IPS-15b (cell line): ENCODE measurements at regions not wholly inside any gene's neighbourhood (a gene's known extent, or its start where the extent isn't known, plus 50 kb on each side); places are given as distances from the start of the nearest gene placed in this dataset.

ENCODE experiments used
- H3K27me3 ChIP-seq: one replicate; pipeline ENCODE4 v1.6.1; 2013; ENCODE audit warnings: low read length; ENCODE audit not compliant: control insufficient read depth, insufficient read depth
- H3K36me3 ChIP-seq: one replicate; pipeline ENCODE4 v1.6.1; 2013; ENCODE audit warnings: low read length; ENCODE audit not compliant: control insufficient read depth, insufficient read depth
- H3K4me1 ChIP-seq: one replicate; pipeline ENCODE4 v1.6.1; 2013; ENCODE audit warnings: mild to moderate bottlenecking, low read length; ENCODE audit not compliant: control insufficient read depth, insufficient read depth
- H3K4me3 ChIP-seq: one replicate; pipeline ENCODE4 v1.5.1; 2013; ENCODE audit warnings: low read depth, low read length
- H3K9ac ChIP-seq: one replicate; pipeline ENCODE4 v1.6.1; 2013; ENCODE audit warnings: low read depth, mild to moderate bottlenecking, low read length
- H3K9me3 ChIP-seq: one replicate; pipeline ENCODE4 v1.6.1; 2013; ENCODE audit warnings: mild to moderate bottlenecking, low read length; ENCODE audit not compliant: control insufficient read depth, insufficient read depth

DNA sequence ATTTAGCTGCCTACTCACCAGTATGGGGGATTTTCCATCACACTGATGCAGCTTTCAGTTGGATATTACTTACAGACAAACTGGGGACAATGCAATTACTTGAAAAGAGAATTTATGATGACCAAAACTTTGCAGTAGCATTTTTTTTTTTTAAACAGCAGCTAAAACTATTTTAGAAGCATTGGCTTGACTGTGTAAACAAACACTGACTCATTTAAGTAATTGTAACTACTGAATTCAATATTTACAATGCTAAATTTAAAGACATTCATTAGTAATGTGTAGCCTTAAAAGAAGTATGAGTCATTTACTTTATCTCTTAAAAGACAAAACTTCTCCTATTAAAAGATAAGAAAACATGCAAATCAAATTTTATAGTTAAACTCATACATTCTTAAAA lies 295.9 kb upstream of the FERMT1 start:
- Histone ChIP-seq H3K36me3 (no peaks in the 10 kb centered on the region), H3K9ac (no peak overlapping the region), H3K4me3 (no peak overlapping the region), H3K27me3 (no peaks in the 10 kb centered on the region), H3K4me1 (no peaks in the 10 kb centered on the region), H3K9me3 (no peaks in the 10 kb centered on the region)

DNA sequence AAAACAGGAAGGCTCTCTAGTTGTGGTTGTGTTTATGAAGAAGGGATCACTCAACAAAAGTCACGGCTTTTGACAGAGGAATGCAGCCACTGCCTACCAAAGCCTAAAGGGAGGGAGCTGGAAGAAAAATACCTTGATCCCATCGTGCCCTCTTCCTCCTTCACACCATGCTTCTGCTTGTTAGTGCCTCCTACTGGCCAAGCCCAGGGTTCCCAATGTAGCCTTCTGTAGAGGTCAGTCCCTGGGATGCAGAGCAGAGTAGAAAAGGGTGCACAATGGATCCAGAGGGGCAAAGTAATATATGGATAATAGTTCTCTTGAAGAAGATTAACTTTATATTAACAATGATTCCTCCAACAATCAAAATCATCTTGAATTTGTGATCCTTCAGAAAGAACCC lies 293.5 kb upstream of the FERMT1 start:
- no peak overlapping the region for H3K4me3 ChIP-seq
- no peaks in the 10 kb centered on the region for H3K4me1 ChIP-seq
- no peaks in the 10 kb centered on the region for H3K27me3 ChIP-seq
- H3K9ac ChIP-seq = no peak overlapping the region
- no peaks in the 10 kb centered on the region for H3K36me3 ChIP-seq
- H3K9me3 ChIP-seq = no peaks in the 10 kb centered on the region

DNA sequence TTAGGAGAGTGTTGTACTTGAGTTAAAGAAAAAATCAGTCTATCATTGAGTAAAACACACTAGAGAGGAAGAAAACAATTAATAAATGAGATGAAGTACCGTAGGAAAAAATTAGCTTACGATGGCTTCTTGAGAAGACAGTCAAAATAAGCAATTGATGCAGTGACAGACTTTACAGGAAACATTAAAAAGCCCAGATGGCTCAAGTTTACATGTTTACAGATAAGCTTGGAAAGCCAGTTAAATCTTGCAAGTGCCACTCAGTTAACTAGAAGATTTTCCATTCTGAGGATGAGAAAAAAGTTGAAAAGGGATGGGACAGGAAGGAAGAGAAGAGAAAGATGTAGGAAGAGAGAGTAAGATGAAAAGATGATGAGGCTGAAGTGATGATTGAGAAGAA lies 288.8 kb upstream of the FERMT1 start:
- no peaks in the 10 kb centered on the region for H3K4me1 ChIP-seq
- H3K36me3 ChIP-seq = no peaks in the 10 kb centered on the region
- no peak overlapping the region for H3K4me3 ChIP-seq
- H3K9ac ChIP-seq = no peak overlapping the region
- no peaks in the 10 kb centered on the region for H3K27me3 ChIP-seq
- H3K9me3 ChIP-seq = no peaks in the 10 kb centered on the region

DNA sequence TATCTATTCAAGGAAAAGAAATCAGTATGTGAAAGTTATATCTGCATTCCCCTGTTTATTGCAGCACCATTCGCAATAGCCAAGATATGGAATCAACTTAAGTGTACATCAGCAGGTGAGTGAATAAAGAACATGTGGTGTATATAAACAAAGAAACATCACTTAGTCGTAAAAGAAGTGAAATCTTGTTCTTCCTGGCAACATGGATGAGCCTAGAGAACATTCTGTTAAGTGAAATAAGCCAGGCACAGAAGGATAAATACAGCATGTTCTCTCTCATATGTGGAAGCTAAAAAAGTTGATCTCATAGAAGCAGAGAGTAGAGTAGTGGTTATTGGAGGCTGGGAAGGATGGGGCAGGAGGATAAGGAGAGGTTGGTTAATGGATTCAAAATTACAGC lies 287.9 kb upstream of the FERMT1 start:
- Histone ChIP-seq H3K4me3 (no peak overlapping the region), H3K4me1 (no peaks in the 10 kb centered on the region), H3K9ac (no peak overlapping the region), H3K36me3 (no peaks in the 10 kb centered on the region), H3K27me3 (no peaks in the 10 kb centered on the region), H3K9me3 (no peaks in the 10 kb centered on the region)

DNA sequence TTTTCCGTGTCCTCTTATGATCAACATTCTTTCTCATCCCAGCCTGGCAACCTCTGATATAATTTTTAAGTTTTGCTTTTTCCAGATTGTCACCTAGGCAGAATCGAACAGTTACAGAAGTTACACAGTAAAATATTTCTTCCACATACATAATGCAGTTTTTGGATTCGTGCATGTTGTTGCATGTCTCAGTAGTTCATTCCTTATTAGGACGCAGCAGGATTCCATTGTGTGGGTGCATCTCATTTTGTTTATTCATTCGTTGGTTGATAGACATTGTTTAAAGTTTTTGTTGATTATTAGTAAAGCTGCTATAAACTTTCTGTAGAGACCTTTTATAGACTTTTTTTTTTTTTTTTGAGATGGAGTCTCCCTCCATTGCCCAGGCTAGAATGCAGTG lies 284.3 kb upstream of the FERMT1 start:
- Histone ChIP-seq H3K9ac (no peak overlapping the region), H3K36me3 (no peaks in the 10 kb centered on the region), H3K27me3 (no peaks in the 10 kb centered on the region), H3K4me3 (no peak overlapping the region), H3K9me3 (no peaks in the 10 kb centered on the region), H3K4me1 (no peaks in the 10 kb centered on the region)

DNA sequence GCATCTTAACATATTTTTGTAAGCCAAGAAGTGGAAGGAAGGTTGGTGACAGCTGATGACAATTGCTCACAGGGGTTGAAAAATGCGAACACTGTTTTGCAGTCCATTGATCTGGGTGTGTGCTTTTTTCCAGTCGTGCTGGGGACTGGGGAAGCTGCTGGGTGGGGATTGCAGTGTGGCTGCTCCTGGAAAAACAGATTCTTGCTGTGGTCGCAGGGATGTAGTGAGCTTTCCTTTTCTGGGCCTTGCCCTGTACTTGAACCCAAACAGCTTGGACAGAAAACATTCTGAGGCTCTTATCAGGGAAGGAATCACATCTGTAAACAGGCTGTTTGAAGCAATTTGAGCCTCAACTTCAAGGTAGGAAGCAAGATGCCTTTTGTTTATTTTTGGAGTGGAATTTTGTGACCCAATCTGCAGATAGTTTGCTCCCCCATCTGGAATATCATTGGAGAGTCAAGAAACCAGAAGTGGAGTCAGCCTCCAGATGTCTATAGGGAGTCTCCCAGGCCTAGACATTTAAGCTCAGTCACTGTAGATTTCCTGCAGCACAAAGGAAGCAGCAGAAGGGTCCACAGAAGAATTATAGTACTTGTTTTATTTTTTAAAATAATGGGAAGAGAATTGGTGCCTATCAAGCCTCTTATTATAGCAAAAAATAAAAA lies 279.2 kb upstream of the FERMT1 start:
- no peak overlapping the region for H3K4me3 ChIP-seq
- H3K9me3 ChIP-seq = no peaks in the 10 kb centered on the region
- H3K27me3 ChIP-seq = no peaks in the 10 kb centered on the region
- no peaks in the 10 kb centered on the region for H3K36me3 ChIP-seq
- H3K9ac ChIP-seq = no peak overlapping the region
- peaks cover 6% of the 10 kb centered on the region for H3K4me1 ChIP-seq

DNA sequence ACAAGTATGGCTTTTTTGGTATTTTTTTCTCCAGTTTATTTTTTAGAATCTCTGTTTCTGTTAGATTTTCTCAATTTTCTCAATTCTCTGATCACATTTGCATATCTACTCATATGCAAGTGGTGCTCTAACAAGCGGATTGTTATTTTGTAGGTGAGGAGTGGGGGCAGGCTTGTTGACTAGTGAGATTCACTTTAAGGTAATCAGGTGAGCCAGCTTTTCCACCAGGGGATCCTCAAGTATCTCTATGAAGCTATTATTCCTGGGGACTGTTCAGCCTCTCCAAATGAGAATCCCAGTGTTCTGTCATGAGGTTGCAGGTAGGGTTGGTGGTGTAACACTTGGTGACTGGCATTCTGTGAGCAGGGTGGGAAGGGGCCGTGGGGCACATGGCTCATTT lies 274.3 kb upstream of the FERMT1 start:
- H3K9ac ChIP-seq = no peak overlapping the region
- H3K4me3 ChIP-seq = no peak overlapping the region
- H3K9me3 ChIP-seq = no peaks in the 10 kb centered on the region
- H3K4me1 ChIP-seq = peaks cover 7% of the 10 kb centered on the region
- H3K27me3 ChIP-seq = no peaks in the 10 kb centered on the region
- no peaks in the 10 kb centered on the region for H3K36me3 ChIP-seq

DNA sequence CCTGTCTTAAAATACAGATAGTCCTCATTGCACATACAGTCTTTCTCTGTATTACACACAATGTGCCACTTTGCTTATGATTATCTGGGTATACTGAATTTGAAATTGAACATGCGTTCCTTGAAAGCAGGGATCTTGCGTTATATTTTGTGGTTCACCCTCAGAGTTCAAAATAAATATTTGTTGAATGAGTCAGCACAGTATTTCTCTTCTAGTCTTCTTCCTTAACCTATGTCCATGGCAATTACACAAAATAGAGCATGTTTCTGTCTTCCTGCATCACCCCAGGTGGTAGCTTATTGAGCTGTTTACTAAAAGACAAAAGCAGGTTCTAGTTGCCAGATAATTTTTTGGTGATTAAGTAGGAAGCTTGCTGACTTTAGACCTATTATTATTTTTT lies 272.9 kb upstream of the FERMT1 start:
- Histone ChIP-seq H3K36me3 (no peaks in the 10 kb centered on the region), H3K4me3 (no peak overlapping the region), H3K4me1 (peaks cover 7% of the 10 kb centered on the region), H3K9ac (no peak overlapping the region), H3K9me3 (no peaks in the 10 kb centered on the region), H3K27me3 (no peaks in the 10 kb centered on the region)

DNA sequence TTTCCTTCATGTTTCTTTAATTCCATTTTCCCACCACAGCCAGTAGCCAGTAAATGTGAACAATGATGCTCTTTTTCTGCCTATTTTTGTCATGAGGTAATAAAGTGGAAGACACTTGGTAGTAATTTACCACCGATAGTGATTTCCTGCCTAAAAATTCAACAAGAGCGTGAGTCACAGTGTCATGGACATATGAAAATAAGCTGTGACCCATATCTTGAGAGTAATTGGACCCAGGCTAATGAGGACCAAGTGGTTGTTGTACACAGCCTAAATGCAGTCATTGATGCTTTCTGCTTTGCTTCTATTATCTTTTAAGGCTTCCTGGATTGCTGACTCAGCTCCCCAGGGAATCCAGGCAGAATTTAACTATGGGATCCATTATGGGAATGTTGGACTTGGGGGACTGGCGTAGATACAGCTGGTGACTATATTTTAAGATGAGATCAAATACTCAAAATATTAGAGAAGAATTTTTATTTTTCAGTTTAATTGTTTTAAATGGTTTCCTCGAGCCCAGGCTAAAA lies 265.9 kb upstream of the FERMT1 start:
- Histone ChIP-seq H3K4me1 (no peaks in the 10 kb centered on the region), H3K36me3 (no peaks in the 10 kb centered on the region), H3K27me3 (no peaks in the 10 kb centered on the region), H3K9ac (no peak overlapping the region), H3K4me3 (no peak overlapping the region), H3K9me3 (no peaks in the 10 kb centered on the region)

DNA sequence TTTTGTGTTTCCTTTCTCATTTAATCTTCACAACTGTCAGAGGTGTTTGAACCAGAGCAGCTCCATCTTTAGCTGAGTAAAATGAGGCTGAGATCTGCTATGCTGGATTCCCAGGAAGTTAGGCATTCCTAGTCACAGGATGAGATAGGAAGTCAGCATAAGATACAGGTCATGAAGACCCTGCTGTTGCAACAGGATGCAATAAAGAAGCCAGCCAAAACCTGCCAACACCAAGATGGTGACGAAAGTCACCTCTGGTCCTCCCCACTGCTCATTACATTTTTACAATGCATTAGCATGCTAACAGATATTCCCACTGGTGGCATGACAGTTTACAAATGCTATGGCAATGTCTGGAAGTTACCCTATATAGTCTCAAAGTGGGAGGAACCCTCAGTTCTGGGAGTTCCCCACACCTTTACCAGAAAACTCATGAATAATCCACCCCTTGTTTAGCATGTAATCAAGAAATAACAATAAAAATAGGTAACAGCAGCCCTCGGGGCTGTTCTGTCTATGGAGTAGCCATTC lies 262.2 kb upstream of the FERMT1 start:
- Histone ChIP-seq H3K36me3 (no peaks in the 10 kb centered on the region), H3K9ac (no peak overlapping the region), H3K4me3 (no peak overlapping the region), H3K9me3 (no peaks in the 10 kb centered on the region), H3K27me3 (no peaks in the 10 kb centered on the region), H3K4me1 (no peaks in the 10 kb centered on the region)

DNA sequence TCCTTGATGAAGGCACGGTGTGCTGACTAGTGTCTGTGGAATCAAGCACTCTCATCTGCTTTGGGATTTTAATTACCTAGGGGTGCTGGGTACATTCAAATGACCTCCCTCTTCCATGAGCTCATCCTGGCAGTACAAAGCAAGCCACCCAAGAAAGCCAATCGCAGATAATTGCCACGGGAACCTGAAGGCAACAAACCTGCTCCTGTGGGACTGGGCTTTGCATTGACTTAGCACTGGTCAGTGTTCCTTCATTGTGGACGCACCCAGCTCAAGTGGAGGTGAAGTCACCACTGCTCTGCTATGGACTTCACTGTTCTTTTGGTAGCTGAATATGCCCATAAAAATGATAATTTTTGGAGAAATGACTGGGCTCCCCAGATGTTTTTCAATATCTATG lies 261.6 kb upstream of the FERMT1 start:
- Histone ChIP-seq H3K36me3 (no peaks in the 10 kb centered on the region), H3K4me3 (no peak overlapping the region), H3K4me1 (no peaks in the 10 kb centered on the region), H3K27me3 (no peaks in the 10 kb centered on the region), H3K9me3 (no peaks in the 10 kb centered on the region), H3K9ac (no peak overlapping the region)

DNA sequence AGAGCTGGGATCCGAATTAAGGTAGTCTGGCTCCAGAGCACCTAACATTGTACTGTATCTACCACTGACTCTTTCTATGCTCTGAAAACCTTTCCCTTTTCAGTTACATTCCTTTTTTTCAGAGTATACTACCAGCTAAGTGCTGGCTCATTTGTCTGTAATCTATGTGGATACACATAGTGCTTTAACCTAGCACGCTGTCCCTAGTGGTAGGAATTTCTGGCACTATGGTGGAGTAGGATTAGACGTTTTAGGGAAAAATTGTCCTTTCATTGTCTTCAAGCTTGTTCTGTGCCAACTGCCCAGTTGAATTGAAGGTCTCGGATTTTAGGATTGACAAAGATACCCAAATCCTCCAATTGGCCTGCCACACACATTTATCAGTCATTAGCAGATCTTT lies 259.1 kb upstream of the FERMT1 start:
- H3K4me3 ChIP-seq = no peak overlapping the region
- no peak overlapping the region for H3K9ac ChIP-seq

More for the DNA sequence above, 259.1 kb upstream of the FERMT1 start:
- H3K27me3 ChIP-seq = no peaks in the 10 kb centered on the region
- H3K4me1 ChIP-seq = no peaks in the 10 kb centered on the region
- no peaks in the 10 kb centered on the region for H3K36me3 ChIP-seq
- H3K9me3 ChIP-seq = no peaks in the 10 kb centered on the region
